GM12892 (cell line): ENCODE measurements at regions not wholly inside any gene's neighbourhood (a gene's known extent, or its start where the extent isn't known, plus 50 kb on each side); places are given as distances from the start of the nearest gene placed in this dataset.

Experiments used
- POLR2AphosphoS5 ChIP-seq: IDR thresholded peaks from 2 replicates; pipeline ENCODE4 v1.6.1; 2011; ENCODE audit warnings: low read depth, low read length, control low read depth
- TAF1 ChIP-seq: IDR thresholded peaks from 2 replicates; pipeline ENCODE4 v1.6.1; 2011; ENCODE audit warnings: low read depth, mild to moderate bottlenecking, control low read depth, low read length, borderline replicate concordance

DNA sequence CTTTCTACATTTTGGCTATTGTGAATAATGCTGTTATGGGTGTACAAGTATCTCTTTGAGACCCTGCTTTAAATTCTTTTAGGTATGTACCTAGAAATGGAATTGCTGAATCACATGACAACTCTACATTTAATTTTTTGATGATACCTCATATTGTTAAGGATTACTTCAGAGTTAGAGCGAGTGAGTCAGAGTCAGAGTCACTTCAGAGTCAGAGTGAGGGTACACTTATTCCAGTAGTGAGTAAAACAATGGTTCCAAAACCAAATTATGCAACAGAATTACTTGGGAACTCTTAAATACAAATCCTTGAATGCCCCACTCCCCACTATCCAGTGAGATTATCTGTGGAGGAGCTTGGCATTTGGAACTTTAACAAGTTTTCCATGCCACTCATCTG, 50.3 kb upstream of the SNRK start:
- TF ChIP-seq POLR2AphosphoS5 (no peak), TAF1 (no peak)
